DMS79 (cell line): ENCODE measurements at regions not wholly inside any gene's neighbourhood (a gene's known extent, or its start where the extent isn't known, plus 50 kb on each side); places are given as distances from the start of the nearest gene placed in this dataset.

Source experiments
- DNase-seq: peaks from one replicate; lab custom pipeline; 2025; lab: John Stamatoyannopoulos, UW

- DNase-seq, result no peak
Observed at GRCh38 chr6:154561750-154562149, 51.3 kb upstream of the CNKSR3 start.

- DNase-seq, result no peak
Observed at GRCh38 chr6:154565331-154565730, 54.8 kb upstream of the CNKSR3 start.

- DNase-seq, result no peak
Observed at GRCh38 chr6:154566866-154567265, 56.4 kb upstream of the CNKSR3 start.

GRCh38 chr6:154567695-154568220 is 57.3 kb upstream of the CNKSR3 start:
- DNase-seq, result no peak

GRCh38 chr6:154569156-154569862 is 58.8 kb upstream of the CNKSR3 start:
- no peak for DNase-seq

- no peak for DNase-seq
Observed at GRCh38 chr6:154570505-154570904, 60.0 kb upstream of the CNKSR3 start.

GRCh38 chr6:154572556-154572955 is 62.1 kb upstream of the CNKSR3 start:
- no peak for DNase-seq

- no peak for DNase-seq
Observed at GRCh38 chr6:154578004-154578559, 67.6 kb upstream of the CNKSR3 start.

GRCh38 chr6:154579046-154579445 is 68.6 kb upstream of the CNKSR3 start:
- no peak for DNase-seq

- no peak for DNase-seq
Observed at GRCh38 chr6:154579485-154579884, 69.0 kb upstream of the CNKSR3 start.

GRCh38 chr6:154580397-154581135 is 70.1 kb upstream of the CNKSR3 start:
- no peak for DNase-seq

- no peak for DNase-seq
Observed at GRCh38 chr6:154582696-154583095, 72.2 kb upstream of the CNKSR3 start.

GRCh38 chr6:154583546-154584188 is 73.2 kb upstream of the CNKSR3 start:
- no peak for DNase-seq

GRCh38 chr6:154590756-154591155 is 80.3 kb upstream of the CNKSR3 start:
- DNase-seq, result peak; percentile 83

GRCh38 chr6:154591234-154591633 is 80.7 kb upstream of the CNKSR3 start:
- no peak for DNase-seq

GRCh38 chr6:154592199-154592860 is 81.8 kb upstream of the CNKSR3 start:
- DNase-seq, result no peak

- DNase-seq, result no peak
Observed at GRCh38 chr6:154593122-154593521, 82.6 kb upstream of the CNKSR3 start.

GRCh38 chr6:154594496-154595198 is 84.2 kb upstream of the CNKSR3 start:
- no peak for DNase-seq

GRCh38 chr6:154595538-154595937 is 85.1 kb upstream of the CNKSR3 start:
- DNase-seq, result no peak

GRCh38 chr6:154596009-154596408 is 85.5 kb upstream of the CNKSR3 start:
- no peak for DNase-seq

GRCh38 chr6:154596701-154597100 is 86.2 kb upstream of the CNKSR3 start:
- DNase-seq, result no peak
